ENCODE measurements at regions not wholly inside any gene's neighbourhood (a gene's known extent, or its start where the extent isn't known, plus 50 kb on each side); places are given as distances from the start of the nearest gene placed in this dataset.

GRCh38 chr12:84656705-84657104, 255.9 kb downstream of the SLC6A15 start:
- TF ChIP-seq ELK4 (IDR thresholded peaks at IDR 0.05; ENCODE audit: borderline replicate concordance, low read depth, low read length) (no peak), ZNF148 (tag by site-specific recombination; IDR thresholded peaks at IDR 0.05; ENCODE audit: borderline replicate concordance) (no peak)
